ENCODE measurements at regions not wholly inside any gene's neighbourhood (a gene's known extent, or its start where the extent isn't known, plus 50 kb on each side); places are given as distances from the start of the nearest gene placed in this dataset.

- intact Hi-C loops (cut with DNase I), result no loop called here
- Histone ChIP-seq H3K4me3 (replicated peaks in 1 of 3) (no peak overlapping the region), H3K9me3 (no peaks in the 10 kb centered on the region), H3K27me3 (no peaks in the 10 kb centered on the region), H3K4me1 (no peaks in the 10 kb centered on the region), H3K27ac (no peak overlapping the region), H3K36me3 (no peaks in the 10 kb centered on the region)
- whole genome bisulfite sequencing, 2 donors, result 93 to 95% methylated on average over 4 of the region's 4 CpGs
- DNase-seq, result no peak
- TF ChIP-seq POLR2A (IDR thresholded peaks at IDR 0.05) (no peak), CTCF (IDR thresholded peaks at IDR 0.05) (no peak)
These were observed 87.3 kb upstream of the SHH start for GRCh38 chr7:155899596-155899995.

DNA sequence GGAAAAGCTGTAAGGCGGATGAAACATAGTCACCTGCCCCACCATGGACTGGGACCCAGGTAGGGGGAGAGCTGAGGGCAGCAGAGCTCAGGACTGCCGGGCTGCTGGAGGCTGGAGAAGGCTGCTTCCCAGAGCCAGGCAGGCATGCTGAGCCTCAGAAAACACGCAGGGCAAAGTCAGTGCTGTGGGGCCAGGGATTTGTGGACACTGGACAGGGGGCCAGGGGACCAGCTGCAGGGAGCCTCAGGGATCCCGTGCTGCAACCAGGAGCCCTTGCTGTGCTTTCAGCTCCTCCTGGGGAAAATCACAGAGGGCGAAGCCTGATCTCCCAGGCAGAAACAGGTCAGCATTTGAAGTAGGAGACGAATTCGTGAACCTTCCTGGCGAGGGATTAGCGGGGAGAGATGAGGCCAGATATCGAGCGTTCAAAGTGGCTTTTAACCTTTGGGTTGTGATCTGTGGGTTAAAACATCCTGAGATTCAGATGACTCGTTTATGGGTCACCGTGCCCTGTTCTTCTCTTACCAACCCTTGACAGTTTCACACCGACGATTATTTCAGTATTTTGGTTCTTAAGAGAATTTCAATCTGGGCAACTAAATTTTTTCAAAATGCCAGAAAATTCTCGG lies 85.6 kb upstream of the SHH start:
- no peak overlapping the region for H3K27ac ChIP-seq
- intact Hi-C loops (cut with DNase I), result no loop called here
- H3K4me3 ChIP-seq (replicated peaks in 1 of 3), result no peak overlapping the region
- H3K9me3 ChIP-seq, result no peaks in the 10 kb centered on the region
- WGBS, 2 donors, result 76 to 82% methylated on average over 16 of the region's 16 CpGs
- TF ChIP-seq POLR2A (IDR thresholded peaks at IDR 0.05), result no peak
- no peak for TF ChIP-seq CTCF (IDR thresholded peaks at IDR 0.05)
- H3K4me1 ChIP-seq, result no peaks in the 10 kb centered on the region
- DNase-seq, result no peak
- H3K27me3 ChIP-seq, result no peaks in the 10 kb centered on the region
- no peaks in the 10 kb centered on the region for H3K36me3 ChIP-seq

DNA sequence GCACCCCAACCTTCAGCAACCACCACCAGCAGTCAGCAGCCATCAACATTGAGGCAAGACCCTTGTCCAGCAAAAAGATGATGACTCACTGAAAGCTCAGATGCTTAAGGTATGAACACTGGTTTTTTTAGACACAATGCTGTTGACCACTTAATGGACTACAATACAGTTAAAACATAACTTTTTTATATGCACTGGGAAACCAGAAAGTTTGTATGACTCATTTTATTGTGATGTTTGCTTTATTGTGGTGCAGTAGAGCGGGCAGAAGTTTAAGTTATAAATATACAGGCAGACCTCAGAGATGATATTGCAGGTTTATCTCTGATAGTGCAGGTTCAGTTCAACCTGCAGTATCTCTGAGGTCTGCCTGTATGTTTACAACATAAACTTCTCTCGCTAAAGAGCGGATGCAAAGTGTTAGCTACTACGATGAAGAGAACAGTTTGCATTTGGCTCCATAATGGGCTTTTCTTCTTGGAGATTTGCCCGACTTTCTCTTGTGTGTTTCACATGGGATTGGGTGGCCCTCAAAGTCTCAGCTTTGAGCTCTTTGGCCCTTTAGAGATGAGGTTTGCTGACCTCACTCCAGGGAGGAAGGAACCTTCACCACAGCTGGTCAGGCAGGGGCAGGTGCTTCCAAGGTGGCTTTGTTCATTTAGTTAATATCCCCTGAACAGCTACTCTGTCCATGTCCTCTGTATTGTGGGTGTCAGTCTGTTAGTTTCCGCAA lies 84.4 kb upstream of the SHH start:
- no peaks in the 10 kb centered on the region for H3K4me1 ChIP-seq
- H3K36me3 ChIP-seq, result no peaks in the 10 kb centered on the region
- intact Hi-C loops (cut with DNase I), result no loop called here
- no peaks in the 10 kb centered on the region for H3K9me3 ChIP-seq
- DNase-seq, result no peak
- no peaks in the 10 kb centered on the region for H3K27me3 ChIP-seq
- H3K4me3 ChIP-seq (replicated peaks in 1 of 3), result no peak overlapping the region
- no peak for TF ChIP-seq POLR2A (IDR thresholded peaks at IDR 0.05)
- no peak for TF ChIP-seq CTCF (IDR thresholded peaks at IDR 0.05)
- H3K27ac ChIP-seq, result no peak overlapping the region
- WGBS, 2 donors, result 88 to 89% methylated on average over 6 of the region's 6 CpGs

DNA sequence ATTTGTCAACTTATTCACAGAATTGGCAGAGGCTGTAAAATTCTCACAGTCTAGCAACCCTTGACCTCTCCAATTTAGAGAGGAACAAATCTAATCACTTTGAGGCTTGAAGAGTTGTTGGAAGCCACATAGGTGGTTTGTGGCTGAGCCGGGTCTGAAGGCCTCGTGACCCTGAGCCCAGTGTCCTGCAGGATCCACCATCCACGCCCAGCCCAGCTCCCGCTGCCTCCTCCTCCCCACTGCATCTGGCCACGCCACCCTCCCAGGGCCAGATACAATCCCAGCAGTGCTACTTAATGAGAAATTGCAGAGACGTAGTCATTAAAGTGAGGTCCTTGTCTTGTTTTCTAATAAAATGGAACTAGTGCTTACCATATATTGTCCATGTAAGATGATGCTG lies 81.4 kb upstream of the SHH start:
- no peak for TF ChIP-seq POLR2A (IDR thresholded peaks at IDR 0.05)
- TF ChIP-seq CTCF (IDR thresholded peaks at IDR 0.05), result no peak
- Histone ChIP-seq H3K9me3 (no peaks in the 10 kb centered on the region), H3K4me1 (no peaks in the 10 kb centered on the region), H3K27me3 (no peaks in the 10 kb centered on the region), H3K4me3 (replicated peaks in 1 of 3) (no peak overlapping the region), H3K36me3 (no peaks in the 10 kb centered on the region), H3K27ac (no peak overlapping the region)
- no peak for DNase-seq
- intact Hi-C loops (cut with DNase I), result no loop called here
- 88 to 89% methylated on average over 6 of the region's 6 CpGs for WGBS, 2 donors

- no peak for DNase-seq
- Histone ChIP-seq H3K9me3 (no peaks in the 10 kb centered on the region), H3K27me3 (no peaks in the 10 kb centered on the region), H3K4me1 (no peaks in the 10 kb centered on the region), H3K36me3 (no peaks in the 10 kb centered on the region), H3K4me3 (replicated peaks in 1 of 3) (no peak overlapping the region), H3K27ac (no peak overlapping the region)
- 79 to 92% methylated on average over 2 to 12 of the region's 12 CpGs for WGBS, 2 donors
- TF ChIP-seq CTCF (IDR thresholded peaks at IDR 0.05) (no peak), POLR2A (IDR thresholded peaks at IDR 0.05) (no peak)
- intact Hi-C loops (cut with DNase I), result no loop called here
These were observed 80.9 kb upstream of the SHH start for GRCh38 chr7:155893176-155893575.

All from thyroid gland (tissue), 4 donors.